Stimulated activated CD8-positive, alpha-beta memory T cell treated with anti-CD3 and anti-CD28 coated beads, Interleukin-12 subunit alpha, Interleukin-12 subunit beta, amount 100 ng/mL, for 1 hour (primary cell): ENCODE measurements at regions not wholly inside any gene's neighbourhood (a gene's known extent, or its start where the extent isn't known, plus 50 kb on each side); places are given as distances from the start of the nearest gene placed in this dataset.

ENCODE experiments used
- DNase-seq: peaks from one replicate; pipeline ENCODE4 v3.0.0-alpha.2; 2020; ENCODE audit warnings: low read depth

- no peak for DNase-seq
These were observed 129.8 kb upstream of the ZMIZ1 start for GRCh38 chr10:78938695-78939672.

GRCh38 chr10:78942091-78942501, 126.7 kb upstream of the ZMIZ1 start:
- no peak for DNase-seq

- DNase-seq, result no peak
These were observed 123.9 kb upstream of the ZMIZ1 start for GRCh38 chr10:78944723-78945312.

DNA sequence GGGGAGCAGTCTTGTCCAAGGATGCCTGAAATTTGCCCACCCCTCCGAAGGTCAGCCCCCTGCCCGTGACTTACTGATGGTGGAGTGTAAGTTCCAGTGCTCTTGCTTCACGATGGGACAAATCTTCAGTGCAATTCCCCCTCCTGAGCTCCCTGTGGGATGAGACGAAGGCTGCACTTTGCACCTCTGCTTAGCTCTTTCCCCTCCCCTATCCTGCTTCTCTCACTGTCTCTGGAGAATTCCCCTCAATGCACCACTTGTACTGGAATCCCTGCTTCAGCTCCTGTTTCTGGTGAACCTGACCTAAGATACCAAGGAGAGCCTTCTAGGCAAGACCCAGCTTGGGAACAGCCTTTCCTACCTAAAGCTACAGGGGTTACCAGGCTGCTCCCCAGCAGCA, 122.9 kb upstream of the ZMIZ1 start:
- no peak for DNase-seq

GRCh38 chr10:78947226-78947625, 121.5 kb upstream of the ZMIZ1 start:
- no peak for DNase-seq

GRCh38 chr10:78947733-78948132, 121.0 kb upstream of the ZMIZ1 start:
- no peak for DNase-seq

DNA sequence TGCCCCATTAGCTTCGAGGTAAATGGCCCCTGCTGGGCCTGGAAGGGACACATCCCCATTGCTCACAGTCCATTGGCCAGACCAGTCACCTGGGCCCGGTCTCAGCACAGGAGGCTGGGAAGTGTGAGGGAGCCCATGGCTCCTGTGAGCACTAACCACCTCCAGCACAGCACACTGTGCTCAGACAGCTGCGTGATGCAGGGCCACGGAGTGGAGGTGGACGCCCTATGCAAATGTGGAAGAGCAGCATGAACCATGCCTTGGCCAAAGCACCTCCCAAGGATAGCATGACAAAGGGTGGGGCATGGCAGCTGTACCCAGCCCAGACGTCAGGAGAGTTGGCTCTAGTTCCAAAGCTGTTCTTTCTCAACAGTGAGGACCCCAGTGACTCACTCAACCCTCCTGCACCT, 120.1 kb upstream of the ZMIZ1 start:
- no peak for DNase-seq

GRCh38 chr10:78950656-78951587, 117.8 kb upstream of the ZMIZ1 start:
- no peak for DNase-seq

GRCh38 chr10:78952030-78952429, 116.7 kb upstream of the ZMIZ1 start:
- DNase-seq, result no peak

DNA sequence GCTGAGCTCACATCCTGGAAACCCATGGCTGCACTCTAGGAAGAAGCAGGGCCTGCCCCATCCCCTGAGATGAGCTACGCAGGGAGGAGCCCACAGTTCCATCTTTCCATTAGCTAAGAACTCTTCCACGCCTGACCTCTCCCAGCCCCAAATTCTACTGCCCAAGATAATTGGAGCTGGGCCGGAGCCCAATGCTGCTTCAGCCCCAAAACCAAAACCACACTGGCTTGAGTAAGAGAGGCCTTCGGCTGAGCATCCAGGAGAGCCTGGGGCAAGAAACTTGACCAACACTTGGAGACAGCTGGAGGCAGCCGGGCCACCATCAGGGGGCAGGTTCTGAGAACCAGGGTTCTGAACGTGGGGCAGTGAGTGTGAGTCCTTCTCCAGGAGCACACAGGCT, 116.1 kb upstream of the ZMIZ1 start:
- no peak for DNase-seq

DNA sequence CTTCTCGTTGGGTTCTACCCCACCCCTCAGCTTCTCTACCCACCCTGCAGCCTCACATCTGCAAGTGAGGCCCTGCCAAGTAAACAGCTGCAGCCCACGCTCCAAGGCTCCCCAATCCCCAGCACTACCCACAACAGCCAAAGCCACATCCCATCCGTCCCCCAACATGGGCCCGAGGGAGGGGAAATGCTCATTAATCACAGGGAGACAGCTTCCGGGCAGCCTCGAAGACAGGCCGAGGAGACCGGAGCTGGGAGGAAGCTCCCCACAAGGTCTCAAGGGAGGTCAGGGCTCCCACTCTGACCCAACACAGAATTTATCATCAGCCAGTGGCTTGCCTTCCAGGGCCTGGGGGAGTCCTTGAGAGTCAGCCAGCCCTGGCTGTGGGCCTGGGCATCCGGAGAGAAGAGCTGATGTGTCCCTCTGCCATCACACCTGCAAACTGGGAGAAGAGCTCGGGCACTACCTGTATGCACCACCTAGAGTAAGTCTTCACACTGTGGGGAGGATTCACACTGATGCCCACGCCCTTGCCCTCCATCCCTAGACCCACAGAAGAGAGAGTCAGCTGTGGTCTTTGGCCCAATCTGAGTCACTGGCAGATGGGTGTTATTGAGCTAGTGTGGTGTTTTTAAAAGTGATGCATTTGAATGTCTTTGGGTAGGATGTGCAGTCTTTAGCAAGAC, 115.5 kb upstream of the ZMIZ1 start:
- no peak for DNase-seq

DNA sequence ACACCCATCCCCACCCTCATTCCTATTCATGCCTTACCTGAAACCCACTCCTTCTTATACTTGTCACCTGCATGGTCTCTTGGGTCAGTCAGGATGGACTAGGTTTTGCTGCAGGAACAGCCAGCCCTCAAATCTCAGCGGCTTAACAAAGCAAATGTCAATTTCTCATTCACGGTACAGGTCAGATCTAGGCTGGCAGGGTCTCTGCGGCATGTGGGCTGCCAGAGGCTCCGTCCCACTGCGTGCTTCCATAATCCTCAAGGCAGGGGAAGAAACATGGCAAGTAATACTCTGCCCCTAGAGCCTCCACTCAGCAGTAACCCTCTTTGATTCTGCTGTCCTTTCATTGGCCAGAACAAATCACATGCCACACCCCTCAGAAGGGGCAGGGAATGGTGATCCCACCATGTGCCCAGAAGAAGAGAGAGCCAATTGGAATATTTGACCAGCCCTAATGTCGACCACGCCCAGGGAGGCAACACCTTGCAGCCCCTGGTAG, 114.9 kb upstream of the ZMIZ1 start:
- no peak for DNase-seq

- DNase-seq, result no peak
These were observed 114.1 kb upstream of the ZMIZ1 start for GRCh38 chr10:78954689-78955088.

DNA sequence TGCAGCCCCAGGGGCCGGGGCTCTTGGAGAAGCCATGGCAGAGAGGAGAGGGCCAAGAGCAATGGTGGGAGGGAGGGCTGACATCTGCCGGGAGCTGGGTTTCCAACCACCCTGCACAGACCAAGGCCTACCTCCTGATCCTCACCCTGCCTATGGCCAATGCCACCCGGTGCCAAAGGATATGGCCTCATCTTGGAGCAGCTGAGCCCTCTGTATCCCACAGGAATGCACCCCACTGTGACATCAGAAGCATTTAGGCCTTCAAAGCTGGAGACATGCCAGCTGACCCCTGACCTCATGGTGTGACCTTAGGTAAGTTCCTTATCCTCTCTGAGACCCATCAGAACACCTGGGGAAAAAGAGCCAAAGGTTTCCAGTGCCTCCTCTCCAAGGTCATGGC, 113.6 kb upstream of the ZMIZ1 start:
- DNase-seq, result no peak

DNA sequence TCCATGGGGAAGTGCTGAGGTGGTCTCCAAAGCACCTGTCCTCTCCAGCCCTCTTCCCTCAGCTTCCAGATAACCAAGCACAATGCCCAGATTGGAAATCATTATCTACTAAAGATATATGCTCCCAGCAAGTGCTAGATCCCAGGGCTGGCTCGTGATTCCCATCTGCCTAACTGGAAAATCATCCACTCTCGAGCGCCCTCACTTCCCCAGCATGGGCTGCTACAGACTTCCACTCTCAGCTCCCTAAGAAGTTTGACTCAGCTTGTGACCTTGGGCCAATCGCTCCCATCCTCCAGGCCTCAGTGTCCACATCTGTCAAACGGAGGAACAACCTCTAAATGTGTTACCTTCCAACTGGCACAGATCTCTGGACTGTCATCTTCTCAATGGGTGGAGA, 112.4 kb upstream of the ZMIZ1 start:
- DNase-seq, result no peak

DNA sequence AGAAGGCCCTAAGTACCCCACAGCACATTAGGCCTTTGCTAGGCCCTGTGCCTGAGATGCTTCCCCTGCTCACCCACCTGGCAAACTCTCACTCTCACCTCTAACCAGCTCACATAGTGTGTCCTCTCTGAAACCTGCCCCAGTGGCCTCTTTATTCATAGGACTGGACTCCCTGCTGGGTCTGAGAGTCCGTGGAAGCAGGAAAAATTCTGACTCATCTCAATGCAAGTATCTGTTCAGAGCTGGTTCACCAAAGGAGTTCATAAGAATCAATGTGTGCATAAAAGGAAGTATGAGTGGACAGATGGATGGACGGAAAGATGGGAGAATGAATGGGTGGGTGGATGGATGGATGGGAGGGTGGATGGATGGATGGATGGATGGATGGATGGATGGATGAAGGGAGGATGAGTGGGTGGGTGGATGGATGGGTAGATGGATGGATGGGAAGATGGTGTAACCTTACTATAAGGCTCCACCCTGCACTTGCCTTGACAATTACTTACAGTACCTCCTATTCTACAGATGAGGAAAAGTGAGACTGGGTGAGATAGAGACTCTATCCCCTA, 111.2 kb upstream of the ZMIZ1 start:
- DNase-seq, result no peak

GRCh38 chr10:78959217-78959923, 109.4 kb upstream of the ZMIZ1 start:
- no peak for DNase-seq

DNA sequence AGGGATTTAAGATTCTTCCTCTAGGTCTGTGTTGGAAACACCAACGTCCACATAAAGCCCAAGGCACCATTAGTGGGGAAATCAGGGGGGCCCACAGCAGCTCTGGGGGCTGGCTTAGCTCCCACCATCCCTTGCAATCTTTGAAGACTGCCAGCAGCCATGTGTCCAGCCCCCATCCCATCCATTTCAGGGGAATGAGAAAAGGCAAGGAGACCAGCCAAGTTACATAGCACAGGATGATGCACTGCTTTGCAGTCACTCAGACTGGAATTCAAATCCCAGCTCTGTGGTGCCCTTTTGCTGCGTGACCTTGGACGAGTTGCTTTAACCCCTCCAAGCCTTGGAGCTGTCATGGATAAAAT, 108.9 kb upstream of the ZMIZ1 start:
- DNase-seq, result no peak

DNA sequence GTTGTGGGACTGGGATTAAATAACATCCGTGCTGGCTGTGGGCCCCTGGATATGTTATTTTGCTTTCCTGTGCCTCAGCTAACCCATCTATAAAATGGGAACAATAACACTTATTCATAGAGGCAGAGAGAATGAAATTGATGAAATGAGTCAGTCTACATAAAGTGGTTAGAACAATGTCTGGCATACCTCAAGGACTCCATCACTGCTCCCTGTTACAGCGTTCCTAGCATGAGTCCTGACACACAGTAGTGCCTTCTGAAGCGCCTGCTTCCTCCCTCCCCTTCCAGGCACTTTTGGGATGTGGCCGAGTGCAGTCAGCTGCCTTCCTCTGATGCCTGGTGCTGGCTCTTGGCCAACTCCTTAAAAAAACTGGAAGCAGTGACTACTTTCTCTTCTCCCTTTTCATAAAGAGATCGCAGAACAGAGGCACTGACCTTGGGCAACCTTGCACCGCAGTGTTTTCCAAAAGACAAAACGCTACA, 108.4 kb upstream of the ZMIZ1 start:
- DNase-seq, result no peak

- DNase-seq, result no peak
These were observed 107.0 kb upstream of the ZMIZ1 start for GRCh38 chr10:78961760-78962159.
